B cell (primary cell): ENCODE measurements at regions not wholly inside any gene's neighbourhood (a gene's known extent, or its start where the extent isn't known, plus 50 kb on each side); places are given as distances from the start of the nearest gene placed in this dataset.

Experiments used
- ATAC-seq: fragments of 200-7000 bp; cut with Tn5 transposase; one replicate; pipeline ENCODE4 v1.10.0; 2021; ENCODE audit warnings: low read depth, mild to moderate bottlenecking, moderate number of reproducible peaks, moderate library complexity
- CTCF ChIA-PET: fragments of 350-600 bp; sonication (Branson Sonifier 250); formaldehyde crosslinking; loops from one replicate; lab custom pipeline; 2021; ENCODE audit warnings: antibody characterized with exemption, inconsistent platforms; lab: Charles Lee
- POLR2A ChIA-PET: fragments of 350-600 bp; sonication (Branson Sonifier 250); formaldehyde crosslinking; loops from one replicate; lab custom pipeline; 2021; ENCODE audit warnings: antibody characterized with exemption; lab: Charles Lee
- DNase-seq: peaks from one replicate; pipeline ENCODE4 v3.0.0; 2013
- H2AFZ ChIP-seq: 2 replicates; pipeline ENCODE4 v1.6.1; 2012; ENCODE audit warnings: mild to moderate bottlenecking, low read depth, low read length; ENCODE audit not compliant: insufficient read depth, poor library complexity, severe bottlenecking
- H3K27ac ChIP-seq, 2 donors: 1 replicate in 1 of 2; 2 replicates in 1 of 2; pipeline ENCODE4 v1.5.1; 2012 to 2013; ENCODE audit warnings: low read length in 2 of 2, mild to moderate bottlenecking in 2 of 2, moderate library complexity in 1 of 2
- H3K27me3 ChIP-seq, 4 experiments: fragments of 200-600 bp in 1 of 4; sonication (generic) in 1 of 4; replicated peaks in 1 of 4; 1 replicate in 2 of 4; 2 replicates in 2 of 4; pipeline versions ENCODE4 v1.6.1 to v1.7.0; 2013 to 2016; ENCODE audit warnings: low read length in 3 of 4, mild to moderate bottlenecking in 2 of 4, mixed read lengths in 1 of 4, moderate library complexity in 1 of 4; ENCODE audit not compliant: insufficient read depth in 4 of 4, control insufficient read depth in 3 of 4; ENCODE audit errors: control extremely low read depth in 1 of 4
- H3K36me3 ChIP-seq, 2 experiments: replicated peaks in 1 of 2; 1 replicate in 1 of 2; 2 replicates in 1 of 2; pipeline versions ENCODE4 v1.6.1 to v1.7.1; 2013; ENCODE audit warnings: low read length in 1 of 2; ENCODE audit not compliant: insufficient read depth in 2 of 2, control insufficient read depth in 1 of 2; ENCODE audit errors: control extremely low read depth in 1 of 2, extremely low read depth in 1 of 2
- H3K4me1 ChIP-seq, 2 donors: fragments of 200-600 bp in 1 of 2; sonication (generic) in 1 of 2; 1 replicate in 1 of 2; 2 replicates in 1 of 2; pipeline versions ENCODE4 v1.5.1 to v1.6.1; 2013 to 2017; ENCODE audit warnings: low read length in 2 of 2; ENCODE audit not compliant: control insufficient read depth in 2 of 2, insufficient read depth in 2 of 2
- H3K4me2 ChIP-seq: replicated peaks from 2 replicates; pipeline ENCODE3; 2012; ENCODE audit warnings: mild to moderate bottlenecking, low read depth, low read length; ENCODE audit not compliant: poor library complexity, severe bottlenecking
- H3K4me3 ChIP-seq, 5 experiments: fragments of 200-600 bp in 1 of 5; sonication (generic) in 1 of 5; 1 replicate in 3 of 5; 2 replicates in 2 of 5; pipeline versions ENCODE4 v1.5.1 to v1.7.0; 2011 to 2016; ENCODE audit warnings: low read length in 4 of 5, mild to moderate bottlenecking in 4 of 5, low read depth in 2 of 5, control low read depth in 1 of 5, moderate library complexity in 1 of 5; ENCODE audit not compliant: insufficient read depth in 1 of 5; ENCODE audit errors: control extremely low read depth in 1 of 5, extremely low read depth in 1 of 5
- H3K79me2 ChIP-seq: fragments of 200-600 bp; sonication (generic); one replicate; pipeline ENCODE4 v1.6.0; 2016; ENCODE audit warnings: low read length; ENCODE audit not compliant: control insufficient read depth, insufficient read depth
- H3K9ac ChIP-seq: fragments of 200-600 bp; sonication (generic); 2 replicates; pipeline ENCODE4 v1.6.1; 2017; ENCODE audit warnings: mild to moderate bottlenecking, low read length, moderate library complexity
- H3K9me3 ChIP-seq, 3 donors: one replicate each; pipeline versions ENCODE4 v1.6.1 to v1.7.1; 2013; ENCODE audit warnings: low read length in 2 of 3; ENCODE audit not compliant: control insufficient read depth in 2 of 3, insufficient read depth in 1 of 3; ENCODE audit errors: control extremely low read depth in 1 of 3
- H4K20me1 ChIP-seq: 2 replicates; pipeline ENCODE4 v1.6.0; 2012; ENCODE audit warnings: mild to moderate bottlenecking, low read length; ENCODE audit not compliant: insufficient read depth, control insufficient read depth, poor library complexity, severe bottlenecking
- H3K27ac Mint-ChIP-seq: one replicate; pipeline ENCODE4 v1.8.0; 2021; ENCODE audit warnings: mixed read lengths
- H3K27me3 Mint-ChIP-seq: one replicate; pipeline ENCODE4 v1.8.0; 2021; ENCODE audit warnings: mixed read lengths
- H3K4me1 Mint-ChIP-seq: one replicate; pipeline ENCODE4 v1.8.0; 2021; ENCODE audit warnings: mixed read lengths
- H3K4me3 Mint-ChIP-seq: one replicate; pipeline ENCODE4 v1.8.0; 2021; ENCODE audit warnings: mixed read lengths
- H3K9me3 Mint-ChIP-seq: one replicate; pipeline ENCODE4 v1.8.0; 2022; ENCODE audit warnings: mixed read lengths; ENCODE audit not compliant: insufficient read depth
- EZH2 ChIP-seq: IDR thresholded peaks from 2 replicates; pipeline ENCODE4 v1.6.1; 2012; ENCODE audit warnings: borderline replicate concordance, low read depth, mild to moderate bottlenecking, moderate library complexity, low read length; ENCODE audit not compliant: insufficient read depth, poor library complexity, severe bottlenecking
- WGBS: methylation state at CpG from one replicate; pipeline ENCODE4 v1.1.5; 2013; ENCODE audit warnings: missing lambda C conversion rate; ENCODE audit not compliant: insufficient coverage; 5-methylcytosine and 5-hydroxymethylcytosine counted together
- intact Hi-C: fragments of 100-400 bp; cut with micrococcal nuclease; formaldehyde crosslinking; loops from one replicate; pipeline ENCODE4 v1.10.0; 2022
- TF ChIP-seq, protein P1 (sequence below): fragments of 200-600 bp; IDR thresholded peaks from one replicate; pipeline ENCODE4 v1.8.0; 2022; ENCODE audit warnings: antibody characterized with exemption, mild to moderate bottlenecking

DNA sequence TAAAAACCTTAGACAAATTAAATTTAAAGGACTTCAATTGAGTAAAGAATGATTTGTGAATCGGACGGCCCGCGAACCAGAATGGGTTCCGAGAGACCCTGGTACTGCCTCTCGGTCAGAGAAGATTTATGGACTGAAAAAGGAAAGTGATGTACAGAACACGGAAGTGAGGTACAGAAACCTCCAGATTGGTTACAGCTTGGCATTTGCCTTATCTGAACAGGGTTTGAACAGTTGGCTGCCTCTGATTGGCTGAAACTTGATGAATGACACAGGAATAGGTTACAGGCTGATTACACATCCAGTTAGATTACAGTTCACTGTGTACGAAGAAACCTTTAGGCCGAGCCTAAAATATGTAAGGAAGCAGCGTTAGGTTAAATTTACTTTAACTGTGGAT, 156.5 kb upstream of the EGFLAM start:
- no peak overlapping the region for H3K27ac ChIP-seq
- no peaks in the 10 kb centered on the region for H3K4me1 Mint-ChIP-seq
- no peak overlapping the region for H3K27ac Mint-ChIP-seq
- H2AFZ ChIP-seq = no peak overlapping the region
- H3K36me3 ChIP-seq = no peaks in the 10 kb centered on the region
- H3K4me1 ChIP-seq = no peaks in the 10 kb centered on the region
- TF ChIP-seq, protein P1, sequence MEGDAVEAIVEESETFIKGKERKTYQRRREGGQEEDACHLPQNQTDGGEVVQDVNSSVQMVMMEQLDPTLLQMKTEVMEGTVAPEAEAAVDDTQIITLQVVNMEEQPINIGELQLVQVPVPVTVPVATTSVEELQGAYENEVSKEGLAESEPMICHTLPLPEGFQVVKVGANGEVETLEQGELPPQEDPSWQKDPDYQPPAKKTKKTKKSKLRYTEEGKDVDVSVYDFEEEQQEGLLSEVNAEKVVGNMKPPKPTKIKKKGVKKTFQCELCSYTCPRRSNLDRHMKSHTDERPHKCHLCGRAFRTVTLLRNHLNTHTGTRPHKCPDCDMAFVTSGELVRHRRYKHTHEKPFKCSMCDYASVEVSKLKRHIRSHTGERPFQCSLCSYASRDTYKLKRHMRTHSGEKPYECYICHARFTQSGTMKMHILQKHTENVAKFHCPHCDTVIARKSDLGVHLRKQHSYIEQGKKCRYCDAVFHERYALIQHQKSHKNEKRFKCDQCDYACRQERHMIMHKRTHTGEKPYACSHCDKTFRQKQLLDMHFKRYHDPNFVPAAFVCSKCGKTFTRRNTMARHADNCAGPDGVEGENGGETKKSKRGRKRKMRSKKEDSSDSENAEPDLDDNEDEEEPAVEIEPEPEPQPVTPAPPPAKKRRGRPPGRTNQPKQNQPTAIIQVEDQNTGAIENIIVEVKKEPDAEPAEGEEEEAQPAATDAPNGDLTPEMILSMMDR = no peak
- no peak for TF ChIP-seq EZH2
- ChIA-PET CTCF (no interaction called here), POLR2A (no interaction called here)
- H3K4me3 ChIP-seq = no peak overlapping the region
- intact Hi-C loops = no loop called here
- H3K4me3 Mint-ChIP-seq = no peak overlapping the region
- no peaks in the 10 kb centered on the region for H4K20me1 ChIP-seq
- H3K79me2 ChIP-seq = no peaks in the 10 kb centered on the region
- no peak overlapping the region for H3K4me2 ChIP-seq
- no peak for ATAC-seq
- DNase-seq = no peak
- no peak overlapping the region for H3K9ac ChIP-seq
- H3K9me3 ChIP-seq = no peaks in the 10 kb centered on the region
- no peaks in the 10 kb centered on the region for H3K27me3 ChIP-seq
- WGBS = 100% methylated on average over 8 of the region's 10 CpGs
- no peaks in the 10 kb centered on the region for H3K27me3 Mint-ChIP-seq
- H3K9me3 Mint-ChIP-seq = no peaks in the 10 kb centered on the region

DNA sequence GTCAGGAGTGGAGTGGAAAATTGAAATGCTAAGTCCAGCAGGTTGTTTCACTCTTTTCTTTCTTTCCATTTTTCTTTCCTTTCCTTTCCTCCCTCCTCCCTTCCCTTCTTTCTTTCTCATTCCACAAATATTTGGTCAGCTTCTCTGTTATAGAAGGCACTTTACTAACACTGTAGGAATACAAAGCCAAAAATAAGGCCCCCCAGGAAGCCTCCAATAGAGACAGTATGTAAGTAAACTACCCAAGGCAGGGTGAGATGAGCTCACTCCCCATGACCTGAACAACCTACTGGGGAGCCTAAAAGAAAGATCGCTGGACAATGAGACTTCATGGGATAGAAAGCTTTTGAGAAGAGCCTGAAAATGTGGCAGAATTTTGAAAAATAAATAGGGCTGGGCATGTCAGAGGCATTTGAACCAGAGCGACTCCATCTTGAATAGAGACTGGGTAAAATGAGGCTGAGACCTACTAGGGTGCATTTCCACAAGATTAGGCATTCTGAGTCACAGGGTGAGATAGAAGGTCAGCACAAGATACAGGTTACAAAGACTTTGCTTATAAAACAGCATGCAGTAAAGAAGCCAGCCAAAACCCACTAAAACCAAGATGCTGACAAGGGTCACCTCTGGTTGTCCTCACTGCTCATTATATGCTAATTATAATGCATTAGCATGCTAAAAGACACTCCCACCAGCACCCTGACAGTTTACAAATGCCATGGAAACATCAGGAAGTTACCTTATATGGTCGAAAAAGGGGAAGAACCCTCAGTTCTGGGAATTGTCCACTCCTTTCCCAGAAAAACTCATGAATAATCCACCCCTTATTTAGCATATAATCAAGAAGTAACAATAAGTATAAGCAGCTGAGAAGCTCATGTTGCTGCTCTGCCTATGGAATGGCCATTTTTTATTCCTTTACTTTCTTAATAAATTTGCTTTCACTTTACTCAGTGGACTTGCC, 158.9 kb upstream of the EGFLAM start:
- H3K27ac Mint-ChIP-seq = no peak overlapping the region
- intact Hi-C loops = no loop called here

More for the DNA sequence above, 158.9 kb upstream of the EGFLAM start:
- DNase-seq (no peak), ATAC-seq (no peak)
- Histone ChIP-seq H3K36me3 (no peaks in the 10 kb centered on the region), H3K27me3 (peaks cover 0 to 9% (median 1%) of the 10 kb centered on the region in 4 experiments), H3K79me2 (no peaks in the 10 kb centered on the region), H3K4me3 (no peak overlapping the region), H3K27ac (no peak overlapping the region), H3K9me3 (no peaks in the 10 kb centered on the region), H4K20me1 (no peaks in the 10 kb centered on the region), H3K4me2 (no peak overlapping the region), H2AFZ (no peak overlapping the region), H3K4me1 (no peaks in the 10 kb centered on the region), H3K9ac (no peak overlapping the region)
- H3K27me3 Mint-ChIP-seq = no peaks in the 10 kb centered on the region
- H3K4me1 Mint-ChIP-seq = no peaks in the 10 kb centered on the region
- H3K4me3 Mint-ChIP-seq = no peak overlapping the region
- POLR2A ChIA-PET = no interaction called here
- WGBS = 100% methylated on average over 1 of the region's 3 CpGs
- no peaks in the 10 kb centered on the region for H3K9me3 Mint-ChIP-seq
- CTCF ChIA-PET = no interaction called here
- TF ChIP-seq, protein P1 = no peak
- TF ChIP-seq EZH2 = no peak
